AG09319 (cell line): ENCODE measurements at regions not wholly inside any gene's neighbourhood (a gene's known extent, or its start where the extent isn't known, plus 50 kb on each side); places are given as distances from the start of the nearest gene placed in this dataset.

Experiments used
- DNase-seq: peaks from one replicate; pipeline ENCODE4 v3.0.0-alpha.2; 2010; ENCODE audit warnings: low read depth; ENCODE audit errors: extremely low read depth
- CTCF ChIP-seq: IDR thresholded peaks from 2 replicates; pipeline ENCODE4 v1.5.1; 2011; ENCODE audit warnings: low read depth, mild to moderate bottlenecking, inconsistent platforms, low read length, moderate library complexity

DNA sequence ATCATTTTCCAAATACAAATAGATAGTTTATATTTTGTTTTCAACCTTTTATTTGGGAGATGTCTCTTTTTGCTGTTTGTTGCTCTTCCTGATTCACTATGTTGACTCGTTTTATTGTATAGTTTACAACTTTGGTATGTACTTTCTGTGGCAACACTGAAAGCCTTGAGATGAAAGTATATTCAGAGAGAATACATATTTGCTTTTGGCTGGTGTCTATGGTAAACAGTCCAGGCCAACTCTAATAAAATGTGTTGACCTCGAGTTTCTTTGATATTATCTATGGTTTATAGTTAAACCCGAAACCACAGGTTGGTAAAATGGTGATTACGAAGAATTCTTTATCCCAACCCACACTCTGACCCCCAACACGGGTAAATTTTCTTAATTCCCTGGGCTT is 919.6 kb upstream of the MAP3K7 start:
- no peak for DNase-seq
- no peak for TF ChIP-seq CTCF

- TF ChIP-seq CTCF = no peak
Observed at GRCh38 chr6:91505199-91505598, 918.3 kb upstream of the MAP3K7 start.

DNA sequence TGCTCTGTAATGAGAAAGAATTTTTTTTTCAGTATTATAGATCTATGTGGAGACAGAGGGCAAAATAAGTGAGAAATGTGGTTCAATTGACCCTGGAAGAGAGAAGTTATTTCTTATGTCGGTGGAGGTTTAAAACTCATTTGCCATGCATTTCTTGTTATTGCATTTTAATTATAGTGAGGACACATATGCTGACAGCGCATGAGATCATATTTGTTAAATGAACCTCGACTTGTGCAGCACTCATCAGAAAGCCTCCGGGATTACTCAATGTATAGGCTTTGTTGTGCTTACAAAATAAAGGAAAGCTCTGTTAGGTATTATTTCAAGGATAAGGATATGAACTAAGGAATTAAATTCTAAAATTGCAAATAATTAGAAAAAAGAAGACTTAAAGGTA is 915.1 kb upstream of the MAP3K7 start:
- no peak for TF ChIP-seq CTCF
- no peak for DNase-seq

More at GRCh38 chr6:91505199-91505598, 918.3 kb upstream of the MAP3K7 start:
- no peak for DNase-seq

DNA sequence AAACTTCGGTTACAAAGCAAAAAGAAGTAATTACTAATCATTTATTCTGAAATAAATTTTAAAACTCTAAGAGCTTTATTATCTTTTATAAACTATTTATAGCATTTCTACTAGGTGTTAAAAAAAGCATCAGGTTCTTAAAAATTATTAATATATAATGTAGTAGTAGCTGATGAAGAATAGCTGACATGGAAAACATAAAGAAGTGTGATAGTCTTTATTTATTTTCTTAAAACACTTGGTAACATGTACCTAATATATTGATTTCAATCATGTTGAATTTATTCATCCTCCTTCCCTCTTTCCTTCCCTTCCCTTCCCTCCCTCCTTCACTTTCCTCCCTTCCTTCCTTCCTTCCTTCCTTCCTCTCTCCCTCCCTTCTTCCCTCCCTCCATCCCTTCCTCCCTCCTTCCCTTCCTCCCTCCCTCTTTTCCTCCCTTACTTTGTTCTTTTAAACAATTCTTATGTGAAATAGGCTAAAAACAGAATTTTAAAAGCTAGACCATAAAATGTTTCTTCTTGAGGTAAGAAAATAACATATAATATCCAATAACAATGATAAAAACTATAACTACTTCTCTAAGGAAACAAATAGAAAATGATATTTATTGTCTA is 913.9 kb upstream of the MAP3K7 start:
- TF ChIP-seq CTCF = no peak
- no peak for DNase-seq

DNA sequence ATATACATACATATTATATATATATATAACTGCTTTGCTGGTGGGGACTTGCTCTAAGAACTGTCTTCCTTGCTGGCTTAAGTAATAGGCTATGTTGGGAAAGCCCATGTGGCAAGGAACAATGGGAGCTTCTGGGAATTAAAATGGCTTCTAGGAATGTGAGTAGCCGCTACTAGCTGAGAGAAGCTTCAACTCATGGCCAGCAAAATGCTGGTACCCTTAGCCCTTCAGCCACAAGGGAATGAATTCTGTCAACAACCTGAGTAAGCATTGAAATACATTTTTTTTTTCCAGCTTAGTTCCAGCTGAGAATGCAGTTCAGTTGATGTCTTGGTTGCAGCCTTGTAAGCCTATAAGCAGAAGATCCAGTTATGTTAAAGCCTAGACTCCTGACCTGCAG is 911.7 kb upstream of the MAP3K7 start:
- no peak for TF ChIP-seq CTCF
- DNase-seq = no peak

DNA sequence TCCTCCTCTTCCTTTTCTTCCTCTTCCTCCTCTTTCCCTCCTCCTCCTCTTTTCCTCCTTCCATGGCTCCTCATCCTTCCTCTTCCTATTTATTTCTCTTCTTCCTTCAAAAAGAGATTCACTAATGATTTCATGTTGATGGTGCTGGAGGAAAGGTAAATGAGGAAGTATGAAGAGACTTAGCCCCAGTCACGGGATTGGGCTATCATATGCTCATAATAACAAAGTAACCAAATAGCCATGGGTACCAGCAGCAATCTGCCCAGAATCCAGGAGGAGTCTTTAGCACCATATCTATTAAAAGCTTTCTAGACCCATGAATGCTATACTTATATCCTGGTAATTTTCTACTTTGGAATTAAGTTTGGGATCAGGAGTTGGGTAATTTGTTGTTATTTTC is 910.9 kb upstream of the MAP3K7 start:
- no peak for TF ChIP-seq CTCF
- no peak for DNase-seq

GRCh38 chr6:91490671-91491301 is 903.9 kb upstream of the MAP3K7 start:
- no peak for TF ChIP-seq CTCF
- no peak for DNase-seq
